Omental fat pad (tissue), 3 donors: ENCODE measurements at regions not wholly inside any gene's neighbourhood (a gene's known extent, or its start where the extent isn't known, plus 50 kb on each side); places are given as distances from the start of the nearest gene placed in this dataset.

Experiments
- ATAC-seq: fragments of 150-250 bp; one replicate; pipeline ENCODE4 v1.9.1; 2016; ENCODE audit warnings: mild to moderate bottlenecking, moderate library complexity; ENCODE audit not compliant: low FRiP score
- DNase-seq: peaks from one replicate; pipeline ENCODE4 v3.0.0-alpha.2; 2019; ENCODE audit warnings: low spot score
- TF ChIP-seq, protein P1 (sequence below), 3 donors: fragments of 450-650 bp; IDR thresholded peaks; one replicate each; pipeline ENCODE4 v1.5.1; 2016 to 2017; ENCODE audit warnings: antibody characterized with exemption in 3 of 3, mild to moderate bottlenecking in 3 of 3, moderate library complexity in 2 of 3

DNA sequence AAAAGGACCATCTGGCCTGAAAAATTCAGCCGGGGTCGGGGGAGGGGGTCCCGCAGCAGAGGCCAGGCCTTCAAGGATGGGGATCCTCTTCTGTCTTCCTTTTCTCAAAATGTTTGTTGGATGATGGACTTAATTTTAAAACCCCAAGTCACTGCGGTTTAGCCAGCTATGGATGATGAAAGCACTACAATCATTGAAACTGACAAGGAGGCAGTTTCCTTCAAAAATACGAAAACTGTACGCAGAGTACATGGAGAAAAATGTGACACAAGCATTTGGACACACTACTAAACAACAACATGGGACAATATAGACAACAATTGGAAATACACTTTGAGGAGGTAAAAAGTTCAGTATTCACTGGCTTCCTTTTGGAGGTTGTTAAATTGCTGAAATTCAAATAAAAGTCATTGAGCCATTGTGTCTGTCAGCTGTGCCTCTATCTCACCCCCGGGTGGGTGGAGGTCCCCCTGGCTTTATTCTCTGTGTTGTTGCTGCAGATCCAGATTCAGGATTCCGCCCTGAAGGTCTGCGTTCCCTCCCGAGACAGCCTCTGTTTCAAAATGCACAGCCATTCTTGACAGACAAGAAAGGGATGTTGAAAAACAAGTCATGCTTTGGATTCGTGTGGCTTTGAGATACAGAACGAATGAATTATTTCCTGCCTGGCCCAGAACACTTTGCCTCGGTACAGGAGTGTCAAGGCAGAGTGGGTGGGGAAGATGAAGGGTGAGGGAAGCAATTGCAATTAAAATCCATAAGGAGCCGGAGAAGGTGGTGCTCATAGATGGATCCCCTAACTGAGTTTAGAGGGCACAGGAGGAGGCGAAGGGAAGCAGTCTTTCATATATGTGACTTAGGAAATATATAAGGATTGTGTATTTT, 118.2 kb downstream of the TTLL2 start:
- ATAC-seq = no peak
- TF ChIP-seq, protein P1, sequence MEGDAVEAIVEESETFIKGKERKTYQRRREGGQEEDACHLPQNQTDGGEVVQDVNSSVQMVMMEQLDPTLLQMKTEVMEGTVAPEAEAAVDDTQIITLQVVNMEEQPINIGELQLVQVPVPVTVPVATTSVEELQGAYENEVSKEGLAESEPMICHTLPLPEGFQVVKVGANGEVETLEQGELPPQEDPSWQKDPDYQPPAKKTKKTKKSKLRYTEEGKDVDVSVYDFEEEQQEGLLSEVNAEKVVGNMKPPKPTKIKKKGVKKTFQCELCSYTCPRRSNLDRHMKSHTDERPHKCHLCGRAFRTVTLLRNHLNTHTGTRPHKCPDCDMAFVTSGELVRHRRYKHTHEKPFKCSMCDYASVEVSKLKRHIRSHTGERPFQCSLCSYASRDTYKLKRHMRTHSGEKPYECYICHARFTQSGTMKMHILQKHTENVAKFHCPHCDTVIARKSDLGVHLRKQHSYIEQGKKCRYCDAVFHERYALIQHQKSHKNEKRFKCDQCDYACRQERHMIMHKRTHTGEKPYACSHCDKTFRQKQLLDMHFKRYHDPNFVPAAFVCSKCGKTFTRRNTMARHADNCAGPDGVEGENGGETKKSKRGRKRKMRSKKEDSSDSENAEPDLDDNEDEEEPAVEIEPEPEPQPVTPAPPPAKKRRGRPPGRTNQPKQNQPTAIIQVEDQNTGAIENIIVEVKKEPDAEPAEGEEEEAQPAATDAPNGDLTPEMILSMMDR (IDR thresholded peaks at IDR 0.05) = no peak
- no peak for DNase-seq

GRCh38 chr6:167444602-167445346, 119.9 kb downstream of the TTLL2 start:
- TF ChIP-seq, protein P1 (IDR thresholded peaks at IDR 0.05) = no peak
- ATAC-seq = no peak
- no peak for DNase-seq

DNA sequence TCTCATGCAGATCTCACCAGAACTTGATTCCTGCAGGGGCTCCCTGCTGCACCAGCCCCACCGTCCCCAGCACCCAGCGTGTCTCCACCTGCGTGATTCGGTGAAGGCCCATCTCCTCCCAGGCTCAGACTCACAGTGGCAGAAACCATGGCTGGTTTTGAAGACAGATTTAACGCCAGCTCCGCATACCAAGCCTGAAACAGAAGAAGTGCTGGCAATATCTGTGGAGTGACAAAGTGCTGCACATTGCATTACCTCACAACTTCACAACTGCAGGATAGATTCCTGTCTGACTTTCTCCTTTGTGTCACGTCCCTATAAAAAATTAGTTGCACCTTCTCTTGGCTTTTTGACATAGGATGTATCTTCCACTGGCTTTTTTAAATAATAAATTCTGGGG, 120.7 kb downstream of the TTLL2 start:
- ATAC-seq (no peak), DNase-seq (no peak)
- TF ChIP-seq, protein P1 (IDR thresholded peaks at IDR 0.05) = no peak

DNA sequence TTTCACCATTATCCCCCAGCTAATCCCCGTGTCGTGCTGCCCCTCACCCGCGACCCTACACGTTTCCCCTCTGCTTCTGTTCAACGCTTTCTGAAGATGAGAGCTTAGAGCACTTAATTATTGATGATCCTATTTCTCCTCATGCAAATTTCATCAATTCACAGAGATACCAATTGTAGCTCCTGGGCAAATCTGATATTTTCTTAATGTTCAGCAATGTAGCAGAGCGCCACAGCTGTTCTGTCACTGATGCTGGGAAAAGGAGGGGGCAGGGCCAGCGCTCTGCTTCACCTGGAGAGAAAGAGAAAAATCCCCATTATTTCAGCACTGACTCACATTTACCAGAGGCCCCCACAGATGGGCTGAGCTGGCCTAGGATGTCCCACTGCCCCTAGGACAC, 121.2 kb downstream of the TTLL2 start:
- DNase-seq = no peak
- ATAC-seq = no peak
- TF ChIP-seq, protein P1 (IDR thresholded peaks at IDR 0.05) = no peak

DNA sequence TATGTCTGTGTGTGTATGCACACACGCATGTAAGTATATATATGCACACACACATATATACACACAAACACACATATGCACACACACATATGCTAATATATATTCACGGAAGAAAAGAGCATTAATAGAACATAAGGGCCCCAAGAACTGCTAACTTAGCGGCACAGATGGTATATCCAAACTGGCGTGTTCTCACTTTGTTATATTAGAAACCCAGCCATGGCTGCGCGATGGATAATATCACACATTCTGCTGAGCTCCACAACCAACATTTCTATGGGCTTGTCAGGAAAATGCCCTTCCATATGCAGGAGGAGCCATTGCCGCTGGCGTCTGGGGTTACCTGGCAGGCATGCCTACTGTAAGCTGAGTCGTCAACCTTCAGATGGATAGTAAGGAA, 122.1 kb downstream of the TTLL2 start:
- ATAC-seq (no peak), DNase-seq (no peak)
- TF ChIP-seq, protein P1 (IDR thresholded peaks at IDR 0.05) = no peak

- TF ChIP-seq, protein P1 (IDR thresholded peaks at IDR 0.05) = no peak
- ATAC-seq (no peak), DNase-seq (no peak)
Observed at GRCh38 chr6:167448378-167448777, 123.5 kb downstream of the TTLL2 start.
